Endothelial cell of umbilical vein (primary cell): ENCODE measurements at regions not wholly inside any gene's neighbourhood (a gene's known extent, or its start where the extent isn't known, plus 50 kb on each side); places are given as distances from the start of the nearest gene placed in this dataset.

Experiments used
- BruUV-seq: library from RNA; stranded (reverse); fragments of 400-500 nt; replicated peaks from 2 replicates; lab custom pipeline; 2021; lab: Mats Ljungman, UMichigan
- CTCF ChIA-PET: fragments of 300-600, 350-600 bp; sonication (Branson Sonifier 250); formaldehyde crosslinking; loops from one replicate; lab custom pipeline; 2021; ENCODE audit warnings: antibody characterized with exemption, inconsistent platforms; lab: Charles Lee
- POLR2A ChIA-PET: fragments of 300-600, 350-600 bp; sonication (Branson Sonifier 250); formaldehyde crosslinking; loops from one replicate; lab custom pipeline; 2021; ENCODE audit warnings: antibody characterized with exemption, inconsistent platforms; lab: Charles Lee
- DNase-seq: peaks from one replicate; pipeline ENCODE4 v3.0.0-alpha.2; 2011; ENCODE audit warnings: low read depth, low spot score
- FAIRE-seq: peaks from 2 replicates; lab custom pipeline; 2011; peaks lifted over from hg19 to GRCh38; lab: Jason Lieb, UNC
- H2AFZ ChIP-seq: 2 replicates; pipeline ENCODE4 v1.6.0; 2012; ENCODE audit warnings: low read depth, low read length, control low read depth, inconsistent platforms
- H3K27ac ChIP-seq: 2 replicates; pipeline ENCODE4 v1.5.1; 2011; ENCODE audit warnings: low read depth, mild to moderate bottlenecking, control low read depth, low read length, moderate library complexity; ENCODE audit not compliant: insufficient read depth
- H3K27me3 ChIP-seq, 2 experiments: 2 replicates each; pipeline versions ENCODE4 v1.6.0 to v1.6.1; 2011; ENCODE audit warnings: low read length in 2 of 2, mixed read lengths in 1 of 2; ENCODE audit not compliant: control insufficient read depth in 2 of 2, insufficient read depth in 2 of 2
- H3K36me3 ChIP-seq, 2 experiments: 2 replicates in 1 of 2; 3 replicates in 1 of 2; pipeline ENCODE4 v1.5.1; 2011; ENCODE audit warnings: low read length in 2 of 2, mild to moderate bottlenecking in 1 of 2, moderate library complexity in 1 of 2; ENCODE audit not compliant: control insufficient read depth in 2 of 2, insufficient read depth in 2 of 2; ENCODE audit errors: extremely low read depth in 1 of 2
- H3K4me1 ChIP-seq: 3 replicates; pipeline ENCODE4 v1.5.1; 2011; ENCODE audit warnings: mild to moderate bottlenecking, low read length; ENCODE audit not compliant: control insufficient read depth, insufficient read depth; ENCODE audit errors: extremely low read depth
- H3K4me2 ChIP-seq: 2 replicates; pipeline ENCODE4 v1.6.1; 2011; ENCODE audit warnings: low read length, control low read depth, mixed read lengths; ENCODE audit not compliant: insufficient read depth
- H3K4me3 ChIP-seq, 3 experiments: fragments of 200-600 bp in 1 of 3; sonication (generic), shearing (Covaris generic) in 1 of 3; replicated peaks in 1 of 3; 2 replicates each; pipeline ENCODE4 v1.5.1; 2011 to 2016; ENCODE audit warnings: control low read depth in 3 of 3, low read length in 3 of 3, mild to moderate bottlenecking in 2 of 3, inconsistent platforms in 1 of 3, low read depth in 1 of 3, moderate library complexity in 1 of 3; ENCODE audit not compliant: insufficient read depth in 1 of 3
- H3K79me2 ChIP-seq: 2 replicates; pipeline ENCODE4 v1.6.0; 2012; ENCODE audit warnings: low read length, inconsistent platforms; ENCODE audit not compliant: control insufficient read depth, insufficient read depth
- H3K9ac ChIP-seq: replicated peaks from 2 replicates; pipeline ENCODE3; 2011; ENCODE audit warnings: low read length, control low read depth; ENCODE audit not compliant: insufficient read depth; ENCODE audit errors: extremely low read depth
- H3K9me1 ChIP-seq: replicated peaks from 3 replicates; pipeline ENCODE4 v1.6.0; 2011; ENCODE audit warnings: mild to moderate bottlenecking, low read length; ENCODE audit not compliant: control insufficient read depth, insufficient read depth; ENCODE audit errors: extremely low read depth
- H3K9me3 ChIP-seq: replicated peaks from 2 replicates; pipeline ENCODE4 v1.5.1; 2012; ENCODE audit warnings: low read length, inconsistent platforms; ENCODE audit not compliant: control insufficient read depth, insufficient read depth
- H4K20me1 ChIP-seq: replicated peaks from 2 replicates; pipeline ENCODE3; 2011; ENCODE audit warnings: mild to moderate bottlenecking, low read length; ENCODE audit not compliant: control insufficient read depth, insufficient read depth; ENCODE audit errors: extremely low read depth
- EZH2 ChIP-seq: IDR thresholded peaks from 2 replicates; pipeline ENCODE4 v1.6.1; 2012; ENCODE audit warnings: borderline replicate concordance, low read depth, mild to moderate bottlenecking, moderate library complexity, low read length, inconsistent platforms; ENCODE audit not compliant: severe bottlenecking
- FOS ChIP-seq: IDR thresholded peaks from 2 replicates; pipeline ENCODE4 v1.6.1; 2011; ENCODE audit warnings: mild to moderate bottlenecking, low read length, moderate library complexity, borderline replicate concordance; ENCODE audit not compliant: insufficient read depth
- GATA2 ChIP-seq: IDR thresholded peaks from 2 replicates; pipeline ENCODE4 v1.7.0; 2011; ENCODE audit warnings: low read depth, mild to moderate bottlenecking, moderate library complexity, mixed read lengths, low read length; ENCODE audit not compliant: insufficient read length, insufficient read depth
- JUN ChIP-seq: IDR thresholded peaks from 2 replicates; pipeline ENCODE4 v1.6.1; 2011; ENCODE audit warnings: borderline replicate concordance, low read depth; ENCODE audit not compliant: insufficient read length, insufficient read depth
- MYC ChIP-seq: IDR thresholded peaks from one replicate; pipeline ENCODE4 v1.6.1; 2011; ENCODE audit warnings: mild to moderate bottlenecking, low read depth, low read length
- POLR2A ChIP-seq: IDR thresholded peaks from 2 replicates; pipeline ENCODE4 v1.6.1; 2012; ENCODE audit warnings: low read depth, mild to moderate bottlenecking, control low read depth, low read length
- POLR2AphosphoS5 ChIP-seq: IDR thresholded peaks from 2 replicates; pipeline ENCODE4 v1.6.1; 2012; ENCODE audit warnings: low read depth, mild to moderate bottlenecking, control low read depth, low read length, moderate library complexity; ENCODE audit not compliant: insufficient read depth
- dilution Hi-C: fragments of 300-500 bp; cut with MboI; formaldehyde crosslinking; loops from one replicate; pipeline ENCODE4 v1.15.0; 2019; ENCODE audit warnings: low sequenced_read_pairs; ENCODE audit not compliant: extremely low pct_ligation_motif_present
- intact Hi-C: fragments of 100-400 bp; cut with micrococcal nuclease; formaldehyde crosslinking; loops from one replicate; pipeline ENCODE4 v1.10.0; 2022
- TF ChIP-seq, protein P1 (sequence below), 2 donors: IDR thresholded peaks; 1 replicate in 1 of 2; 2 replicates in 1 of 2; pipeline ENCODE4 v1.5.1; 2011; ENCODE audit warnings: low read length in 2 of 2, mild to moderate bottlenecking in 2 of 2, moderate library complexity in 2 of 2, control low read depth in 1 of 2, inconsistent platforms in 1 of 2, low read depth in 1 of 2; ENCODE audit not compliant: insufficient read depth in 1 of 2; ENCODE audit errors: extremely low read depth in 1 of 2
- TF ChIP-seq, protein P2 (sequence below): IDR thresholded peaks from 2 replicates; pipeline ENCODE4 v1.6.1; 2011; ENCODE audit not compliant: insufficient read depth, insufficient read length

DNA sequence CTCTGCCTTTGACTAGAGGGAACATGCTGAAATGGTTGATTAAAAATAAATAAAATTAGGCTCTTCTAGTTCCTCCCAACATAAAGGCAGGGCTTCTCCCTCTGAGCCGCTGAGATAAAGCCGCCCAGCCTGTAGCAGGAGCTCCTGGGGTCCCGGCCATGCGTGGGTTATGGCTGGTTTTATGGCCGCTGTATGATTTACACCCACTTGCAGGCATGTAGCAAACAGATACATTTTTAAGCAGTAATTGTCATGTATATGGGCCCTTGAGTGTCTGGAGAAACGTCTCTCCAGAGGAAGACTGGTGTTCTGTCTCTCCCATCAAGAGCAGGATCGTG lies 201.0 kb upstream of the TNRC6C start:
- no peaks in the 10 kb centered on the region for H4K20me1 ChIP-seq
- no peak for DNase-seq
- no peak overlapping the region for H3K4me2 ChIP-seq
- no peaks in the 10 kb centered on the region for H3K9me3 ChIP-seq
- no peak overlapping the region for H3K4me3 ChIP-seq
- no peaks in the 10 kb centered on the region for H3K79me2 ChIP-seq
- dilution Hi-C loops, result no loop called here
- CTCF ChIA-PET, result interaction anchor here (0.7 to 0.9 kb wide), 2 partner anchors 256 to 262 kb away, joined by 3 read pairs; no protein-coding TSS in a partner anchor
- H3K36me3 ChIP-seq, result no peaks in the 10 kb centered on the region
- H3K9me1 ChIP-seq, result no peaks in the 10 kb centered on the region
- no peak for TF ChIP-seq JUN
- TF ChIP-seq POLR2AphosphoS5, result no peak
- no peak for TF ChIP-seq MYC
- TF ChIP-seq, protein P1, sequence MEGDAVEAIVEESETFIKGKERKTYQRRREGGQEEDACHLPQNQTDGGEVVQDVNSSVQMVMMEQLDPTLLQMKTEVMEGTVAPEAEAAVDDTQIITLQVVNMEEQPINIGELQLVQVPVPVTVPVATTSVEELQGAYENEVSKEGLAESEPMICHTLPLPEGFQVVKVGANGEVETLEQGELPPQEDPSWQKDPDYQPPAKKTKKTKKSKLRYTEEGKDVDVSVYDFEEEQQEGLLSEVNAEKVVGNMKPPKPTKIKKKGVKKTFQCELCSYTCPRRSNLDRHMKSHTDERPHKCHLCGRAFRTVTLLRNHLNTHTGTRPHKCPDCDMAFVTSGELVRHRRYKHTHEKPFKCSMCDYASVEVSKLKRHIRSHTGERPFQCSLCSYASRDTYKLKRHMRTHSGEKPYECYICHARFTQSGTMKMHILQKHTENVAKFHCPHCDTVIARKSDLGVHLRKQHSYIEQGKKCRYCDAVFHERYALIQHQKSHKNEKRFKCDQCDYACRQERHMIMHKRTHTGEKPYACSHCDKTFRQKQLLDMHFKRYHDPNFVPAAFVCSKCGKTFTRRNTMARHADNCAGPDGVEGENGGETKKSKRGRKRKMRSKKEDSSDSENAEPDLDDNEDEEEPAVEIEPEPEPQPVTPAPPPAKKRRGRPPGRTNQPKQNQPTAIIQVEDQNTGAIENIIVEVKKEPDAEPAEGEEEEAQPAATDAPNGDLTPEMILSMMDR (IDR thresholded peaks at IDR 0.05; ENCODE audit: extremely low read depth in 1 of 2, insufficient read depth in 1 of 2, low read depth in 1 of 2, low read length in 2 of 2), result no peak
- TF ChIP-seq EZH2, result no peak
- no peak for TF ChIP-seq FOS
- TF ChIP-seq POLR2A, result no peak
- TF ChIP-seq, protein P2, sequence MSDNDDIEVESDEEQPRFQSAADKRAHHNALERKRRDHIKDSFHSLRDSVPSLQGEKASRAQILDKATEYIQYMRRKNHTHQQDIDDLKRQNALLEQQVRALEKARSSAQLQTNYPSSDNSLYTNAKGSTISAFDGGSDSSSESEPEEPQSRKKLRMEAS, result no peak
- TF ChIP-seq GATA2, result no peak
- H3K27ac ChIP-seq, result no peak overlapping the region
- H2AFZ ChIP-seq, result no peak overlapping the region
- POLR2A ChIA-PET, result no interaction called here
- no peaks in the 10 kb centered on the region for H3K4me1 ChIP-seq
- no peak for FAIRE-seq
- H3K9ac ChIP-seq, result no peak overlapping the region
- intact Hi-C loops, result no loop called here
- H3K27me3 ChIP-seq, result no peaks in the 10 kb centered on the region
- BruUV-seq, result no TSS peak
